ENCODE measurements at regions not wholly inside any gene's neighbourhood (a gene's known extent, or its start where the extent isn't known, plus 50 kb on each side); places are given as distances from the start of the nearest gene placed in this dataset.
"Not testable (repeated sequence)": the region's sequence is repeated elsewhere in the genome, so short reads cannot be mapped to it uniquely, and the experiment has no call there.

DNA sequence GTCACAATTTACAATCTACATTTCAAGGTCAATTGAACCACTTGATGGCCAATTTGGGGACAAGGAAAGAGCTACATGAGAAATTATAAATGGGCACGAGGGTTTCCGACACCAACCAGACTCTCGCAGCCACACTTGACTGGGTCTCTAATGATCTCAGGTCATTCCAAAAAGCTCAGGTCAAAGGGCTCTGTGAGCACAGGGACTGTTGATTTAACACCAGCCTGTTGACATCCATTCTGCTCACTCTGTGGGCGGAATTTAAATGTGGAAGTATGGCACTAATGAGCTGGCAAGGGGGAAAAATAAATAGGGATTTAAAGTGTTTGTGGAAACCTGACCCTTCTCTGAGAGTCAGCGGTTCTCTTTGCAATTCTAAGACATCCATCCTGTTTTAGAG lies 810.7 kb upstream of the AUTS2 start:
- Mint-ChIP-seq H3K4me1 (no peaks in the 10 kb centered on the region), H3K9me3 (peaks cover 0 to 26% (median 9%) of the 10 kb centered on the region in 8 donors), H3K27me3 (no peaks in the 10 kb centered on the region), H3K27ac (no peak overlapping the region), H3K4me3 (no peak overlapping the region), H3K36me3 (no peaks in the 10 kb centered on the region)
- H3K27ac ChIP-seq (ENCODE audit: low read depth, low read length): no peak overlapping the region
- H3K4me3 ChIP-seq (ENCODE audit: low read length in 2 of 2): no peak overlapping the region
- H3K27me3 ChIP-seq (ENCODE audit: insufficient read depth, low read length): no peaks in the 10 kb centered on the region
- ChIA-PET CTCF (ENCODE audit: partially characterized antibody) (no interaction called here), POLR2A (ENCODE audit: partially characterized antibody) (no interaction called here)
- H3K4me1 ChIP-seq (ENCODE audit: insufficient read depth, low read length): no peaks in the 10 kb centered on the region
- no peaks in the 10 kb centered on the region for H3K9me3 ChIP-seq (ENCODE audit: control insufficient read depth in 1 of 2, low read length in 2 of 2)
- H3K36me3 ChIP-seq (ENCODE audit: insufficient read depth, low read length): no peaks in the 10 kb centered on the region
- intact Hi-C loops (cut with micrococcal nuclease): no loop called here
- no peak for DNase-seq

DNA sequence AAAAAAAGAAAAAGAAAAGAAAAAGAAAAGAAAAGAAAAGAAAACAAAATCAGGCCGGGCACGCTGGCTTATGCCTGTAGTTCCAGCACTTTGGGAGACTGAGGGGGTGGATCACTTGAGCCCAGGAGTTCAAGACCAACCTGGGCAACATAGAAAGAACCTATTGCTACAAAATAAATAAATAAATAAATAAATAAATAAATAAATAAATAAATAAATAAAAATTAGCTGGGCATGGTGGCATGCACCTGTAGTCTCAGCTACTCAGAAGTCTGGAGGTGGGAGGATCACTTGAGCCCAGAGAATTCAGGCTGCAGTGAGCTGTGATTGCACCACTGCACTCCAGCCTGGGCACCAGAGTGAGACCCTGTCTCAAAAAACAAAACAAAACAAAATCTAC lies 809.7 kb upstream of the AUTS2 start:
- H3K36me3 ChIP-seq (ENCODE audit: insufficient read depth, low read length); CTCF ChIA-PET (ENCODE audit: partially characterized antibody); H3K9me3 ChIP-seq (ENCODE audit: control insufficient read depth in 1 of 2, low read length in 2 of 2); H3K27ac ChIP-seq (ENCODE audit: low read depth, low read length); H3K4me1 ChIP-seq (ENCODE audit: insufficient read depth, low read length); POLR2A ChIA-PET (ENCODE audit: partially characterized antibody); H3K36me3 Mint-ChIP-seq; H3K27me3 Mint-ChIP-seq; DNase-seq; H3K27ac Mint-ChIP-seq; H3K4me3 Mint-ChIP-seq; H3K4me3 ChIP-seq (ENCODE audit: low read length in 2 of 2); H3K27me3 ChIP-seq (ENCODE audit: insufficient read depth, low read length); H3K4me1 Mint-ChIP-seq; intact Hi-C loops (cut with micrococcal nuclease): not testable (repeated sequence)
- peaks cover 0 to 24% (median 9%) of the 10 kb centered on the region in 8 donors for H3K9me3 Mint-ChIP-seq

GRCh38 chr7:68789597-68789996 lies 808.7 kb upstream of the AUTS2 start:
- no peak overlapping the region for H3K4me3 ChIP-seq (ENCODE audit: low read length in 2 of 2)
- H3K36me3 ChIP-seq (ENCODE audit: insufficient read depth, low read length): no peaks in the 10 kb centered on the region
- intact Hi-C loops (cut with micrococcal nuclease): no loop called here
- CTCF ChIA-PET (ENCODE audit: partially characterized antibody): no interaction called here
- DNase-seq: no peak
- H3K4me1 ChIP-seq (ENCODE audit: insufficient read depth, low read length): no peaks in the 10 kb centered on the region
- no peaks in the 10 kb centered on the region for H3K27me3 ChIP-seq (ENCODE audit: insufficient read depth, low read length)
- Mint-ChIP-seq H3K27me3 (no peaks in the 10 kb centered on the region), H3K4me1 (no peaks in the 10 kb centered on the region), H3K27ac (no peak overlapping the region), H3K36me3 (no peaks in the 10 kb centered on the region), H3K9me3 (peaks cover 0 to 24% (median 13%) of the 10 kb centered on the region in 8 donors), H3K4me3 (no peak overlapping the region)
- H3K9me3 ChIP-seq (ENCODE audit: control insufficient read depth in 1 of 2, low read length in 2 of 2): no peaks in the 10 kb centered on the region
- H3K27ac ChIP-seq (ENCODE audit: low read depth, low read length): no peak overlapping the region
- POLR2A ChIA-PET (ENCODE audit: partially characterized antibody): no interaction called here

DNA sequence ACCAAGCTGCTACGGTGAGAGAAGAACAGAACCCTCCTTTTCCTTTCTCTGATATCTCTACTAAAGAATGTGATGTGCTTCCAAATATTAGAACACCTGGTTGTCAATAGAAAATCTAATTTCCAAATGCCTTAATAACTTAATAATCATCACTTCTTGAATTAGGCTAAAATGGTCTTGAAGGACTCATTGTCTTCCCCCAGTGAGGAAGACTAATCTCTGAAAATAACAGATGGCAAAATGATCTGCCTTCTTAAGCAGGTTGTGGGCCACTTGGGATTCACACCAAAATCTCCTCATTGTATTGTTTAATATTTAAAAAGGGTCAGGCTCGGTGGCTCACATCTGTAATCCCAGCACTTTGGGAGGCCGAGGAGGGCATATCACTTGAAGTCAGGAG lies 805.9 kb upstream of the AUTS2 start:
- no peak for DNase-seq
- H3K27ac ChIP-seq (ENCODE audit: low read depth, low read length): no peak overlapping the region
- Mint-ChIP-seq H3K9me3 (peaks cover 0 to 23% (median 10%) of the 10 kb centered on the region in 8 donors), H3K27me3 (no peaks in the 10 kb centered on the region), H3K4me1 (no peaks in the 10 kb centered on the region), H3K4me3 (no peak overlapping the region), H3K27ac (no peak overlapping the region), H3K36me3 (no peaks in the 10 kb centered on the region)
- CTCF ChIA-PET (ENCODE audit: partially characterized antibody): no interaction called here
- no peaks in the 10 kb centered on the region for H3K36me3 ChIP-seq (ENCODE audit: insufficient read depth, low read length)
- no peak overlapping the region for H3K4me3 ChIP-seq (ENCODE audit: low read length in 2 of 2)
- POLR2A ChIA-PET (ENCODE audit: partially characterized antibody): no interaction called here
- intact Hi-C loops (cut with micrococcal nuclease): no loop called here
- H3K9me3 ChIP-seq (ENCODE audit: control insufficient read depth in 1 of 2, low read length in 2 of 2): no peaks in the 10 kb centered on the region
- H3K27me3 ChIP-seq (ENCODE audit: insufficient read depth, low read length): no peaks in the 10 kb centered on the region
- no peaks in the 10 kb centered on the region for H3K4me1 ChIP-seq (ENCODE audit: insufficient read depth, low read length)

DNA sequence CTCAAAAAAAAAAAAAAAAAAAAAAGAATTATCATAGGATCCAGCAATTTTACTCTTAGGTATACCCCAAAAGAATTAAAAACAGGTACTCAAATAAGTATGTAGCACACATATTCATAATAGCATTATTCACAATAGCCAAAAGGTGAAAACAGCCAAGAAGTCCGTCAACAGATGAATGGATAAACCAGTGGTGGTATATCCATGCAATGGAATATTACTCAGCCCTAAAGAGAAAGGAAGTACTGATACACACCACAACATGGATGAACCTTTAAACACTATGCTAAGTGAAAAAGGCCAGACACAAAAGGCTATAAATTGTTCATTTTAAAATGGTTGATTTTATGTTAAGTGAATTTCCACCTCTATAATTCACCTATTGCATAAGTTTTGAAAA lies 804.8 kb upstream of the AUTS2 start:
- ChIA-PET POLR2A (ENCODE audit: partially characterized antibody) (no interaction called here), CTCF (ENCODE audit: partially characterized antibody) (no interaction called here)
- no peaks in the 10 kb centered on the region for H3K9me3 ChIP-seq (ENCODE audit: control insufficient read depth in 1 of 2, low read length in 2 of 2)
- H3K4me1 ChIP-seq (ENCODE audit: insufficient read depth, low read length): no peaks in the 10 kb centered on the region
- no peak overlapping the region for H3K27ac ChIP-seq (ENCODE audit: low read depth, low read length)
- no peaks in the 10 kb centered on the region for H3K36me3 Mint-ChIP-seq
- peaks cover 0 to 22% (median 11%) of the 10 kb centered on the region in 8 donors for H3K9me3 Mint-ChIP-seq
- H3K27me3 ChIP-seq (ENCODE audit: insufficient read depth, low read length): no peaks in the 10 kb centered on the region
- no peak overlapping the region for H3K4me3 Mint-ChIP-seq
- H3K4me1 Mint-ChIP-seq: no peaks in the 10 kb centered on the region
- H3K27ac Mint-ChIP-seq: no peak overlapping the region
- no peak for DNase-seq
- intact Hi-C loops (cut with micrococcal nuclease): no loop called here
- H3K36me3 ChIP-seq (ENCODE audit: insufficient read depth, low read length): no peaks in the 10 kb centered on the region
- no peaks in the 10 kb centered on the region for H3K27me3 Mint-ChIP-seq
- no peak overlapping the region for H3K4me3 ChIP-seq (ENCODE audit: low read length in 2 of 2)

DNA sequence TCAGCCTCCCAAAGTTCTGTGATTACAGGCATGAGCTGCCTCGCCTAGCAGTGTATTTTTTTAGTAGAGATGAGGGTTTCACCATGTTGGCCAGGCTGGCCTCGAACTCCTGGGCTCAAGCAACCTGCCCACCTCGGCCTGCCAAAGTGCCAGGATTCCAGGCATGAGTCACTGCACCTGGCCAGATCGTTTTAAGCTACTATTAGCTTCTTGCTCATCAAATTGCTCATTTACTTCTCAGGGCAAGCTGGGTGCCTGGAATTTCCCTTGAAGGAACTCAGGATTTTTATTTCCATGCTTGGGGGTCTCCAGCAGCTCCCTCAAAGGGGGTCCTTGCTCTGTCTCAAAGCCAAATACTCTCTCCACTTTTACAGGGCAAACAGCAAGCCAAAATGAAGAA lies 798.0 kb upstream of the AUTS2 start:
- Histone ChIP-seq H3K4me3 (ENCODE audit: low read length in 2 of 2) (no peak overlapping the region), H3K27ac (ENCODE audit: low read depth, low read length) (no peak overlapping the region), H3K4me1 (ENCODE audit: insufficient read depth, low read length) (no peaks in the 10 kb centered on the region), H3K36me3 (ENCODE audit: insufficient read depth, low read length) (no peaks in the 10 kb centered on the region), H3K27me3 (ENCODE audit: insufficient read depth, low read length) (no peaks in the 10 kb centered on the region), H3K9me3 (ENCODE audit: control insufficient read depth in 1 of 2, low read length in 2 of 2) (no peaks in the 10 kb centered on the region)
- POLR2A ChIA-PET (ENCODE audit: partially characterized antibody): no interaction called here
- Mint-ChIP-seq H3K27ac (no peak overlapping the region), H3K4me1 (no peaks in the 10 kb centered on the region), H3K27me3 (no peaks in the 10 kb centered on the region), H3K9me3 (peaks cover 0 to 29% (median 7%) of the 10 kb centered on the region in 8 donors), H3K36me3 (no peaks in the 10 kb centered on the region), H3K4me3 (no peak overlapping the region)
- no peak for DNase-seq
- CTCF ChIA-PET (ENCODE audit: partially characterized antibody): no interaction called here
- intact Hi-C loops (cut with micrococcal nuclease): no loop called here

DNA sequence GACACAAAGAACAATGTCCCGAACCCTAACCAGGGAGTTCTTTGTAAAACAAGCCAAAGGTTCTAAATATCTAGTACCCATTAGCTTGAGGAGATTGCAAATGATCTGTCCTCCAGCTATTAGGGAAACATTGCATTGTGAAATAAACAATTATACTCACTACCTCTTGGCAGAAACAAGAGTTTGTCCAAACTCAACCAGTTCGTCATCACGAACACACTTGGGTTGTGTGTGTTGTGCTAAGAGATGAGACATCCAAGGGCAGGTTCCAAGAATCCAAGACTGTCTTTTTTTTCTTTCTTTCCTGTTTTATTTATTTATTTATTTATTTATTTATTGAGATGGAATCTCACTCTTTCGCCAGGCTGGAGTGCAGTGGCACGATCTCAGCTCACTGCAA lies 793.1 kb upstream of the AUTS2 start:
- no peak overlapping the region for H3K27ac Mint-ChIP-seq
- H3K4me3 Mint-ChIP-seq: no peak overlapping the region
- no peaks in the 10 kb centered on the region for H3K4me1 Mint-ChIP-seq
- H3K27me3 ChIP-seq (ENCODE audit: insufficient read depth, low read length): no peaks in the 10 kb centered on the region
- H3K36me3 Mint-ChIP-seq: peaks cover 0 to 3% of the 10 kb centered on the region in 2 donors
- no peak overlapping the region for H3K27ac ChIP-seq (ENCODE audit: low read depth, low read length)
- ChIA-PET CTCF (ENCODE audit: partially characterized antibody) (no interaction called here), POLR2A (ENCODE audit: partially characterized antibody) (no interaction called here)
- H3K36me3 ChIP-seq (ENCODE audit: insufficient read depth, low read length): no peaks in the 10 kb centered on the region
- H3K4me1 ChIP-seq (ENCODE audit: insufficient read depth, low read length): no peaks in the 10 kb centered on the region
- intact Hi-C loops (cut with micrococcal nuclease): no loop called here
- H3K9me3 ChIP-seq (ENCODE audit: control insufficient read depth in 1 of 2, low read length in 2 of 2): no peaks in the 10 kb centered on the region
- no peak for DNase-seq
- H3K9me3 Mint-ChIP-seq: peaks cover 4 to 39% (median 19%) of the 10 kb centered on the region in 8 donors
- H3K27me3 Mint-ChIP-seq: no peaks in the 10 kb centered on the region
- H3K4me3 ChIP-seq (ENCODE audit: low read length in 2 of 2): no peak overlapping the region

- ChIA-PET CTCF (ENCODE audit: partially characterized antibody) (no interaction called here), POLR2A (ENCODE audit: partially characterized antibody) (no interaction called here)
Observed at GRCh38 chr7:68807666-68808065, 790.6 kb upstream of the AUTS2 start.

More at GRCh38 chr7:68807666-68808065, 790.6 kb upstream of the AUTS2 start:
- H3K4me1 Mint-ChIP-seq: no peaks in the 10 kb centered on the region
- H3K36me3 Mint-ChIP-seq: peaks cover 0 to 3% of the 10 kb centered on the region in 2 donors
- H3K27me3 ChIP-seq (ENCODE audit: insufficient read depth, low read length): no peaks in the 10 kb centered on the region
- no peak overlapping the region for H3K4me3 ChIP-seq (ENCODE audit: low read length in 2 of 2)
- H3K4me1 ChIP-seq (ENCODE audit: insufficient read depth, low read length): no peaks in the 10 kb centered on the region
- no peak for DNase-seq
- intact Hi-C loops (cut with micrococcal nuclease): no loop called here
- H3K36me3 ChIP-seq (ENCODE audit: insufficient read depth, low read length): no peaks in the 10 kb centered on the region
- H3K9me3 ChIP-seq (ENCODE audit: control insufficient read depth in 1 of 2, low read length in 2 of 2): no peaks in the 10 kb centered on the region
- peaks cover 4 to 31% (median 16%) of the 10 kb centered on the region in 8 donors for H3K9me3 Mint-ChIP-seq
- no peak overlapping the region for H3K4me3 Mint-ChIP-seq
- H3K27ac ChIP-seq (ENCODE audit: low read depth, low read length): no peak overlapping the region
- no peak overlapping the region for H3K27ac Mint-ChIP-seq
- H3K27me3 Mint-ChIP-seq: no peaks in the 10 kb centered on the region
